Neural cell (in vitro differentiated cells): ENCODE measurements at regions not wholly inside any gene's neighbourhood (a gene's known extent, or its start where the extent isn't known, plus 50 kb on each side); places are given as distances from the start of the nearest gene placed in this dataset.

Experiments used
- H2AFZ ChIP-seq: fragments of 200-600, 300-800 bp; sonication (generic), shearing (Covaris generic); 2 replicates; pipeline ENCODE4 v1.6.0; 2014; ENCODE audit warnings: low read depth, mild to moderate bottlenecking, antibody characterized with exemption, low read length, moderate library complexity
- H3F3A ChIP-seq: fragments of 200-600 bp; shearing (Covaris generic); 2 replicates; pipeline ENCODE4 v1.6.1; 2016; ENCODE audit warnings: mild to moderate bottlenecking, moderate library complexity, mixed read lengths, antibody characterized with exemption, low read length; ENCODE audit not compliant: insufficient read depth, poor library complexity, severe bottlenecking
- H3K27ac ChIP-seq: fragments of 200-600, 300-800 bp; sonication (generic), shearing (Covaris generic); 2 replicates; pipeline ENCODE4 v1.5.1; 2014; ENCODE audit warnings: mild to moderate bottlenecking, low read length, moderate library complexity
- H3K27me3 ChIP-seq: fragments of 300-800, 200-600 bp; sonication (generic), shearing (Covaris generic); 2 replicates; pipeline ENCODE4 v1.6.0; 2014; ENCODE audit warnings: mild to moderate bottlenecking, low read depth, low read length, moderate library complexity; ENCODE audit not compliant: insufficient read depth
- H3K36me3 ChIP-seq: fragments of 300-800, 200-600 bp; sonication (generic), shearing (Covaris generic); 2 replicates; pipeline ENCODE4 v1.5.1; 2014; ENCODE audit warnings: mild to moderate bottlenecking, antibody characterized with exemption, low read length, moderate library complexity; ENCODE audit not compliant: insufficient read depth
- H3K4me2 ChIP-seq: fragments of 300-800, 200-600 bp; sonication (generic), shearing (Covaris generic); 2 replicates; pipeline ENCODE4 v1.6.0; 2014; ENCODE audit warnings: mild to moderate bottlenecking, low read length
- H3K4me3 ChIP-seq: fragments of 300-800, 200-600 bp; sonication (generic), shearing (Covaris generic); 2 replicates; pipeline ENCODE4 v1.5.1; 2014; ENCODE audit warnings: mild to moderate bottlenecking, low read length, moderate library complexity
- H3K79me2 ChIP-seq: fragments of 200-600 bp; shearing (Covaris generic); replicated peaks from 2 replicates; pipeline ENCODE4 v1.6.0; 2014; ENCODE audit warnings: mild to moderate bottlenecking, low read length, moderate library complexity; ENCODE audit not compliant: insufficient read depth
- H3K9ac ChIP-seq: fragments of 300-800, 200-600 bp; sonication (generic), shearing (Covaris generic); 2 replicates; pipeline ENCODE4 v1.6.1; 2016; ENCODE audit warnings: mild to moderate bottlenecking, low read length, mixed read lengths
- H3K9me2 ChIP-seq: fragments of 200-600 bp; shearing (Covaris generic); 2 replicates; pipeline ENCODE4 v1.6.1; 2016; ENCODE audit warnings: mild to moderate bottlenecking, low read length, mixed read lengths; ENCODE audit not compliant: insufficient read depth
- H3K9me3 ChIP-seq: fragments of 200-600, 300-800 bp; sonication (generic), shearing (Covaris generic); 2 replicates; pipeline ENCODE4 v1.6.1; 2016; ENCODE audit warnings: mild to moderate bottlenecking, mixed run types, low read length, moderate library complexity, mixed read lengths
- H4K20me1 ChIP-seq: fragments of 200-600 bp; shearing (Covaris generic); 2 replicates; pipeline ENCODE4 v1.6.1; 2016; ENCODE audit warnings: mild to moderate bottlenecking, mixed run types; ENCODE audit not compliant: insufficient read depth
- CTCF ChIP-seq: fragments of 450-650 bp; IDR thresholded peaks from 2 replicates; pipeline ENCODE4 v1.5.1; 2014; ENCODE audit warnings: antibody characterized with exemption, mild to moderate bottlenecking, moderate library complexity; ENCODE audit not compliant: poor library complexity, severe bottlenecking
- EP300 ChIP-seq: fragments of 450-650 bp; conservative IDR thresholded peaks from 2 replicates; pipeline ENCODE4 v1.6.1; 2014; ENCODE audit warnings: antibody characterized with exemption, mild to moderate bottlenecking, moderate library complexity; ENCODE audit not compliant: poor library complexity, severe bottlenecking
- EZH2 ChIP-seq: fragments of 200-600, 300-800 bp; shearing (Covaris generic), sonication (generic); IDR thresholded peaks from 2 replicates; pipeline ENCODE4 v1.6.1; 2014; ENCODE audit warnings: antibody characterized with exemption, low read length, borderline replicate concordance, mild to moderate bottlenecking; ENCODE audit not compliant: insufficient read depth, poor library complexity, severe bottlenecking
- MXI1 ChIP-seq: fragments of 450-650 bp; conservative IDR thresholded peaks from 2 replicates; pipeline ENCODE4 v1.6.1; 2014; ENCODE audit warnings: antibody characterized with exemption, mild to moderate bottlenecking; ENCODE audit not compliant: poor library complexity, severe bottlenecking
- POLR2AphosphoS5 ChIP-seq: IDR thresholded peaks from 2 replicates; pipeline ENCODE4 v1.6.1; 2012
- RAD21 ChIP-seq: fragments of 450-650 bp; conservative IDR thresholded peaks from 2 replicates; pipeline ENCODE4 v1.6.1; 2014; ENCODE audit warnings: antibody characterized with exemption, mild to moderate bottlenecking, moderate library complexity
- SMC3 ChIP-seq: fragments of 450-650 bp; conservative IDR thresholded peaks from 2 replicates; pipeline ENCODE4 v1.6.1; 2014; ENCODE audit warnings: antibody characterized with exemption, mild to moderate bottlenecking, moderate library complexity; ENCODE audit not compliant: poor library complexity
- TAF1 ChIP-seq: IDR thresholded peaks from 2 replicates; pipeline ENCODE4 v1.6.1; 2012; ENCODE audit warnings: low read depth
- TF ChIP-seq, protein P1 (sequence below): IDR thresholded peaks from 2 replicates; pipeline ENCODE4 v1.6.1; 2012; ENCODE audit warnings: borderline replicate concordance

DNA sequence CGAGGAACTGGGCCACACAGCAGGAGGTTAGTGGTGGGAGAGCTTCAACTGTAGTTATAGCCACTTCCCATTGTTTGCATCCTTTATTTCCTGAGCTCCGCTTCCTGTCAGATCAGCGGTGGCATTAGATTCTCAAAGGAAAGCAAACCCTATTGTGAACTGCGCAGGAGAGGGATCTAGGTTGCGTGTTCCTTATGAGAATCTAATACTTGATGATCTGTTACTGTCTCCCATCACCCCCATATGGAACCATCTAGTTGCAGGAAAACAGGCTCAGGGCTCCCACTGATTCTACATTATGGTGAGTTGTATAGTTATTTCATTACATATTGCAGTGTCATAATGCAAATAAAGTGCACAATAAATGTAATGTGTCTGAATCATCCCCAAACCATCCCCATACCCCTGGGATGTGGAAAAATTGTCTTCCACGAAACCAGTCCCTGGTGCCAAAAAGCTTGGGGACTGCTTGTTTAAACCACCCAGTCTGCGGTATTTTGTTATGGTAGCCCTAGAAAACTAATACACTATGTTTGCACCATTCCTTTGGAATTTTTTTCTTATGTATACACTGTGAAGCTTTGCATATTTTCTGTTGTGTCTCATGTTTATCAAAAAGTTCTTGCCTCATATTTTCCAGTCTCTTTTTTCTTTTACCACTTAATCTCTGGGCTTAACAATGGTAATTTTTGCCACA lies 136.6 kb upstream of the IVNS1ABP start:
- no peaks in the 10 kb centered on the region for H4K20me1 ChIP-seq
- H3K27ac ChIP-seq = no peak overlapping the region
- H3K4me2 ChIP-seq = no peak overlapping the region
- no peak overlapping the region for H2AFZ ChIP-seq
- H3K79me2 ChIP-seq = no peaks in the 10 kb centered on the region
- H3K9me3 ChIP-seq = no peaks in the 10 kb centered on the region
- no peaks in the 10 kb centered on the region for H3K36me3 ChIP-seq
- no peaks in the 10 kb centered on the region for H3F3A ChIP-seq
- TF ChIP-seq SMC3 (no peak), POLR2AphosphoS5 (no peak), EP300 (no peak), RAD21 (no peak), CTCF (no peak), MXI1 (no peak)
- TF ChIP-seq, protein P1, sequence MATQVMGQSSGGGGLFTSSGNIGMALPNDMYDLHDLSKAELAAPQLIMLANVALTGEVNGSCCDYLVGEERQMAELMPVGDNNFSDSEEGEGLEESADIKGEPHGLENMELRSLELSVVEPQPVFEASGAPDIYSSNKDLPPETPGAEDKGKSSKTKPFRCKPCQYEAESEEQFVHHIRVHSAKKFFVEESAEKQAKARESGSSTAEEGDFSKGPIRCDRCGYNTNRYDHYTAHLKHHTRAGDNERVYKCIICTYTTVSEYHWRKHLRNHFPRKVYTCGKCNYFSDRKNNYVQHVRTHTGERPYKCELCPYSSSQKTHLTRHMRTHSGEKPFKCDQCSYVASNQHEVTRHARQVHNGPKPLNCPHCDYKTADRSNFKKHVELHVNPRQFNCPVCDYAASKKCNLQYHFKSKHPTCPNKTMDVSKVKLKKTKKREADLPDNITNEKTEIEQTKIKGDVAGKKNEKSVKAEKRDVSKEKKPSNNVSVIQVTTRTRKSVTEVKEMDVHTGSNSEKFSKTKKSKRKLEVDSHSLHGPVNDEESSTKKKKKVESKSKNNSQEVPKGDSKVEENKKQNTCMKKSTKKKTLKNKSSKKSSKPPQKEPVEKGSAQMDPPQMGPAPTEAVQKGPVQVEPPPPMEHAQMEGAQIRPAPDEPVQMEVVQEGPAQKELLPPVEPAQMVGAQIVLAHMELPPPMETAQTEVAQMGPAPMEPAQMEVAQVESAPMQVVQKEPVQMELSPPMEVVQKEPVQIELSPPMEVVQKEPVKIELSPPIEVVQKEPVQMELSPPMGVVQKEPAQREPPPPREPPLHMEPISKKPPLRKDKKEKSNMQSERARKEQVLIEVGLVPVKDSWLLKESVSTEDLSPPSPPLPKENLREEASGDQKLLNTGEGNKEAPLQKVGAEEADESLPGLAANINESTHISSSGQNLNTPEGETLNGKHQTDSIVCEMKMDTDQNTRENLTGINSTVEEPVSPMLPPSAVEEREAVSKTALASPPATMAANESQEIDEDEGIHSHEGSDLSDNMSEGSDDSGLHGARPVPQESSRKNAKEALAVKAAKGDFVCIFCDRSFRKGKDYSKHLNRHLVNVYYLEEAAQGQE = no peak
- H3K9ac ChIP-seq = no peak overlapping the region
- H3K4me3 ChIP-seq = no peak overlapping the region
- H3K9me2 ChIP-seq = no peaks in the 10 kb centered on the region
- H3K27me3 ChIP-seq = no peaks in the 10 kb centered on the region

DNA sequence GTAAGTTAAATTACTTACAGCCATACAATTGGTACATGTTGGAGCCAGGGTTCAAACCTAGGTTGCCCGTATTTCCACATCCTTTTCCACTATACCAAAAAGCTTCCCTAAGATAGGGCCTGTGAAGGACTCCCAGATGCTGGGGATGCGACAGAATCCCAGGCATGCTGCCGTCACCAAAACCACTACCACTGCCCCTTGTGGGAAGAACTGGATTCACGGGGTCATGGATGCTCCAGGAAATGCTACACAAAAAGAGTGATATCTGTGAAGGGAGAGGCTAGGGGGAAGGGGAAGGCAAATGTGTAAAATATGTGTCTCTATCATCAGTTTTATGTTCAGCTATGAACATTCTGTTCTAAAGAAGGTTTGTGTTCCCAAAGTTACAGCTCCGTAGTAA lies 133.9 kb upstream of the IVNS1ABP start:
- Histone ChIP-seq H3K9me2 (no peaks in the 10 kb centered on the region), H3K36me3 (no peaks in the 10 kb centered on the region), H3K4me3 (no peak overlapping the region), H3K79me2 (no peaks in the 10 kb centered on the region), H3K9me3 (no peaks in the 10 kb centered on the region), H3K27ac (no peak overlapping the region), H3F3A (no peaks in the 10 kb centered on the region), H2AFZ (no peak overlapping the region), H3K4me2 (no peak overlapping the region), H3K9ac (no peak overlapping the region), H3K27me3 (no peaks in the 10 kb centered on the region), H4K20me1 (no peaks in the 10 kb centered on the region)
- TF ChIP-seq CTCF (no peak), POLR2AphosphoS5 (no peak), EZH2 (no peak), MXI1 (no peak), EP300 (no peak), SMC3 (no peak), RAD21 (no peak), TAF1 (no peak)
- TF ChIP-seq, protein P1 = no peak
